Neuronal stem cell (in vitro differentiated cells): ENCODE measurements at regions not wholly inside any gene's neighbourhood (a gene's known extent, or its start where the extent isn't known, plus 50 kb on each side); places are given as distances from the start of the nearest gene placed in this dataset.

ENCODE experiments used
- DNase-seq: peaks from one replicate; pipeline ENCODE4 v3.0.0-alpha.2; 2013; ENCODE audit warnings: low spot score
- H2AFZ ChIP-seq: one replicate; pipeline ENCODE4 v1.6.1; 2013; ENCODE audit warnings: mild to moderate bottlenecking, low read length, inconsistent platforms
- H2AK5ac ChIP-seq: 2 replicates; pipeline ENCODE4 v1.6.1; 2013; ENCODE audit warnings: low read depth, mild to moderate bottlenecking, inconsistent platforms, low read length, moderate library complexity, mixed read lengths
- H2BK120ac ChIP-seq: 2 replicates; pipeline ENCODE4 v1.6.1; 2013; ENCODE audit warnings: low read depth, mild to moderate bottlenecking, inconsistent platforms, low read length, moderate library complexity, mixed read lengths
- H2BK12ac ChIP-seq: one replicate; pipeline ENCODE4 v1.6.1; 2013; ENCODE audit warnings: low read length, inconsistent platforms
- H2BK15ac ChIP-seq: 2 replicates; pipeline ENCODE4 v1.6.1; 2013; ENCODE audit warnings: mild to moderate bottlenecking, low read length, inconsistent platforms, mixed read lengths
- H2BK5ac ChIP-seq: one replicate; pipeline ENCODE4 v1.6.1; 2013; ENCODE audit warnings: inconsistent platforms, mild to moderate bottlenecking, low read length, moderate library complexity
- H3K14ac ChIP-seq: one replicate; pipeline ENCODE4 v1.6.1; 2013; ENCODE audit warnings: low read length, inconsistent platforms
- H3K18ac ChIP-seq: 2 replicates; pipeline ENCODE4 v1.6.1; 2013; ENCODE audit warnings: low read length, inconsistent platforms
- H3K23ac ChIP-seq: 2 replicates; pipeline ENCODE4 v1.6.1; 2013; ENCODE audit warnings: low read depth, mild to moderate bottlenecking, mixed read lengths, low read length, inconsistent platforms; ENCODE audit not compliant: poor library complexity
- H3K27ac ChIP-seq: replicated peaks from 3 replicates; pipeline ENCODE4 v1.5.1; 2013; ENCODE audit warnings: low read length, inconsistent platforms
- H3K27me3 ChIP-seq, 3 experiments: 2 replicates each; pipeline ENCODE4 v1.6.1; 2013; ENCODE audit warnings: low read length in 3 of 3, mild to moderate bottlenecking in 2 of 3, inconsistent platforms in 1 of 3, low read depth in 1 of 3, mixed read lengths in 1 of 3, moderate library complexity in 1 of 3; ENCODE audit not compliant: control insufficient read depth in 3 of 3, insufficient read depth in 3 of 3
- H3K36me3 ChIP-seq, 2 donors: replicated peaks in 1 of 2; 2 replicates each; pipeline ENCODE4 v1.6.1; 2013; ENCODE audit warnings: low read length in 2 of 2; ENCODE audit not compliant: control insufficient read depth in 2 of 2, insufficient read depth in 2 of 2
- H3K4ac ChIP-seq: 2 replicates; pipeline ENCODE4 v1.6.1; 2013; ENCODE audit warnings: inconsistent platforms, mild to moderate bottlenecking, low read length, moderate library complexity
- H3K4me1 ChIP-seq, 2 donors: 1 replicate in 1 of 2; 2 replicates in 1 of 2; pipeline ENCODE4 v1.6.1; 2013; ENCODE audit warnings: low read length in 2 of 2, low read depth in 1 of 2; ENCODE audit not compliant: control insufficient read depth in 2 of 2, insufficient read depth in 1 of 2
- H3K4me2 ChIP-seq: one replicate; pipeline ENCODE4 v1.6.1; 2013; ENCODE audit warnings: mild to moderate bottlenecking, low read length, inconsistent platforms; ENCODE audit not compliant: insufficient read depth, poor library complexity, severe bottlenecking
- H3K4me3 ChIP-seq, 2 donors: 2 replicates each; pipeline ENCODE4 v1.5.1; 2013; ENCODE audit warnings: low read length in 2 of 2, mild to moderate bottlenecking in 2 of 2, inconsistent platforms in 1 of 2, moderate library complexity in 1 of 2
- H3K79me1 ChIP-seq: one replicate; pipeline ENCODE4 v1.6.1; 2013; ENCODE audit warnings: low read depth, mild to moderate bottlenecking, inconsistent platforms, low read length, moderate library complexity
- H3K9ac ChIP-seq: one replicate; pipeline ENCODE4 v1.6.1; 2013; ENCODE audit warnings: mild to moderate bottlenecking, low read depth, low read length, inconsistent platforms; ENCODE audit not compliant: poor library complexity
- H3K9me3 ChIP-seq, 2 donors: replicated peaks in 1 of 2; 2 replicates each; pipeline versions ENCODE3 to v1.6.1; 2013; ENCODE audit warnings: low read length in 2 of 2, mild to moderate bottlenecking in 2 of 2, inconsistent platforms in 1 of 2, low read depth in 1 of 2, mixed read lengths in 1 of 2, moderate library complexity in 1 of 2; ENCODE audit not compliant: control insufficient read depth in 2 of 2, insufficient read depth in 1 of 2
- H4K8ac ChIP-seq: one replicate; pipeline ENCODE4 v1.6.1; 2013; ENCODE audit warnings: low read depth, mild to moderate bottlenecking, inconsistent platforms, low read length, moderate library complexity
- H4K91ac ChIP-seq: one replicate; pipeline ENCODE4 v1.6.1; 2013; ENCODE audit warnings: low read length, low read depth, mild to moderate bottlenecking, inconsistent platforms; ENCODE audit not compliant: poor library complexity
- WGBS, 2 donors: extraction: QIAGEN DNeasy Blood & Tissue Kit; methylation state at CpG; one replicate each; pipeline ENCODE4 v1.1.7; 2013; ENCODE audit warnings: missing lambda C conversion rate in 2 of 2, mixed read lengths in 1 of 2; ENCODE audit not compliant: insufficient read length in 2 of 2, insufficient replicate concordance in 1 of 2; ENCODE audit errors: extremely low coverage in 2 of 2; 5-methylcytosine and 5-hydroxymethylcytosine counted together

- Histone ChIP-seq H3K79me1 (no peaks in the 10 kb centered on the region), H3K4ac (no peak overlapping the region), H2BK15ac (no peak overlapping the region), H3K18ac (no peak overlapping the region), H3K23ac (no peak overlapping the region), H4K8ac (no peak overlapping the region), H3K4me3 (no peak overlapping the region), H3K14ac (no peak overlapping the region), H3K9ac (no peak overlapping the region), H2BK12ac (no peak overlapping the region), H2AK5ac (no peak overlapping the region), H3K36me3 (no peaks in the 10 kb centered on the region), H3K9me3 (no peaks in the 10 kb centered on the region), H3K27ac (no peak overlapping the region), H2BK5ac (no peak overlapping the region), H2BK120ac (no peak overlapping the region), H3K4me2 (no peak overlapping the region), H4K91ac (no peak overlapping the region), H3K27me3 (no peaks in the 10 kb centered on the region), H2AFZ (no peak overlapping the region), H3K4me1 (peaks cover 0 to 1% of the 10 kb centered on the region in 2 donors)
- DNase-seq = no peak
- no CpG with 5 or more reads among the region's 5 CpGs for WGBS, 2 donors
These were observed 179.1 kb downstream of the BLID start for GRCh38 chr11:121936781-121937447.

- Histone ChIP-seq H4K8ac (no peak overlapping the region), H3K4me3 (no peak overlapping the region), H3K14ac (no peak overlapping the region), H2AK5ac (no peak overlapping the region), H2BK5ac (no peak overlapping the region), H3K27me3 (no peaks in the 10 kb centered on the region), H4K91ac (no peak overlapping the region), H3K9ac (no peak overlapping the region), H3K36me3 (no peaks in the 10 kb centered on the region), H2BK15ac (no peak overlapping the region), H3K18ac (no peak overlapping the region), H3K4ac (no peak overlapping the region), H2AFZ (no peak overlapping the region), H3K4me1 (peaks cover 0 to 1% of the 10 kb centered on the region in 2 donors), H2BK120ac (no peak overlapping the region), H3K79me1 (no peaks in the 10 kb centered on the region), H2BK12ac (no peak overlapping the region), H3K4me2 (no peak overlapping the region), H3K23ac (no peak overlapping the region), H3K27ac (no peak overlapping the region), H3K9me3 (no peaks in the 10 kb centered on the region)
- DNase-seq = no peak
- WGBS, 2 donors = no CpG with 5 or more reads among the region's 1 CpG
These were observed 179.6 kb downstream of the BLID start for GRCh38 chr11:121936370-121936769.

- no peak overlapping the region for H2BK12ac ChIP-seq
- H3K14ac ChIP-seq = no peak overlapping the region
- H2BK5ac ChIP-seq = no peak overlapping the region
- no peak overlapping the region for H3K18ac ChIP-seq
- H3K23ac ChIP-seq = no peak overlapping the region
- H3K9ac ChIP-seq = no peak overlapping the region
- no peak for DNase-seq
- no peaks in the 10 kb centered on the region for H3K9me3 ChIP-seq
- no peak overlapping the region for H3K4me3 ChIP-seq
- H3K4me1 ChIP-seq = peaks cover 7 to 18% of the 10 kb centered on the region in 2 donors
- no peak overlapping the region for H3K4ac ChIP-seq
- H3K27me3 ChIP-seq = peaks cover 0 to 4% (median 0%) of the 10 kb centered on the region in 3 experiments
- H2BK15ac ChIP-seq = no peak overlapping the region
- H2BK120ac ChIP-seq = no peak overlapping the region
- no peaks in the 10 kb centered on the region for H3K79me1 ChIP-seq
- no peak overlapping the region for H2AFZ ChIP-seq
- no peak overlapping the region for H3K4me2 ChIP-seq
- no peak overlapping the region for H4K91ac ChIP-seq
- H3K36me3 ChIP-seq = no peaks in the 10 kb centered on the region
- H3K27ac ChIP-seq = no peak overlapping the region
- no peak overlapping the region for H2AK5ac ChIP-seq
- no peak overlapping the region for H4K8ac ChIP-seq
- WGBS, 2 donors = no CpG with 5 or more reads among the region's 2 CpGs
These were observed 182.3 kb downstream of the BLID start for GRCh38 chr11:121933694-121934093.

- no peak overlapping the region for H3K9ac ChIP-seq
- H2BK12ac ChIP-seq = no peak overlapping the region
- no peaks in the 10 kb centered on the region for H3K79me1 ChIP-seq
- no peak overlapping the region for H4K91ac ChIP-seq
- H3K4me2 ChIP-seq = no peak overlapping the region
- no peak overlapping the region for H2BK5ac ChIP-seq
- WGBS, 2 donors = no CpG with 5 or more reads among the region's 8 CpGs
- H3K23ac ChIP-seq = no peak overlapping the region
- H3K36me3 ChIP-seq = no peaks in the 10 kb centered on the region
- no peak overlapping the region for H3K18ac ChIP-seq
- no peak overlapping the region for H2BK120ac ChIP-seq
- H2BK15ac ChIP-seq = no peak overlapping the region
- no peak overlapping the region for H3K4ac ChIP-seq
- no peak for DNase-seq
- H4K8ac ChIP-seq = no peak overlapping the region
- no peak overlapping the region for H3K14ac ChIP-seq
- H3K4me3 ChIP-seq = no peak overlapping the region
- H3K9me3 ChIP-seq = no peaks in the 10 kb centered on the region
- H3K27me3 ChIP-seq = peaks cover 0 to 4% (median 0%) of the 10 kb centered on the region in 3 experiments
- peaks cover 7 to 19% of the 10 kb centered on the region in 2 donors for H3K4me1 ChIP-seq
- no peak overlapping the region for H2AK5ac ChIP-seq
- no peak overlapping the region for H3K27ac ChIP-seq
- H2AFZ ChIP-seq = no peak overlapping the region
These were observed 182.7 kb downstream of the BLID start for GRCh38 chr11:121933294-121933693.
